Small intestine (tissue), 7 donors: ENCODE measurements at regions not wholly inside any gene's neighbourhood (a gene's known extent, or its start where the extent isn't known, plus 50 kb on each side); places are given as distances from the start of the nearest gene placed in this dataset.
"Not testable (repeated sequence)": the region's sequence is repeated elsewhere in the genome, so short reads cannot be mapped to it uniquely, and the experiment has no call there.

Source experiments
- DNase-seq, 2 donors: peaks; one replicate each; pipeline versions ENCODE4 v3.0.0 to v3.0.0-alpha.2; 2013
- FAIRE-seq: peaks from 2 replicates; lab custom pipeline; 2012; peaks lifted over from hg19 to GRCh38; lab: Jason Lieb, UNC
- H3K27ac ChIP-seq, 3 donors: one replicate each; pipeline ENCODE4 v1.5.1; 2013; ENCODE audit warnings: low read length in 2 of 3, mild to moderate bottlenecking in 2 of 3, control low read depth in 1 of 3, inconsistent platforms in 1 of 3, low read depth in 1 of 3, moderate library complexity in 1 of 3
- H3K27me3 ChIP-seq, 3 donors: one replicate each; pipeline ENCODE4 v1.6.1; 2013; ENCODE audit warnings: low read length in 3 of 3, inconsistent platforms in 1 of 3; ENCODE audit not compliant: control insufficient read depth in 3 of 3, insufficient read depth in 3 of 3
- H3K36me3 ChIP-seq, 3 donors: one replicate each; pipeline ENCODE4 v1.6.1; 2013; ENCODE audit warnings: low read length in 3 of 3, inconsistent platforms in 1 of 3, low read depth in 1 of 3, mild to moderate bottlenecking in 1 of 3, moderate library complexity in 1 of 3; ENCODE audit not compliant: control insufficient read depth in 3 of 3, insufficient read depth in 2 of 3
- H3K4me1 ChIP-seq, 3 donors: one replicate each; pipeline ENCODE4 v1.6.1; 2013; ENCODE audit warnings: low read length in 2 of 3, inconsistent platforms in 1 of 3, low read depth in 1 of 3, mild to moderate bottlenecking in 1 of 3, moderate library complexity in 1 of 3; ENCODE audit not compliant: control insufficient read depth in 3 of 3, insufficient read depth in 2 of 3
- H3K4me3 ChIP-seq, 3 donors: one replicate each; pipeline ENCODE4 v1.5.1; 2013; ENCODE audit warnings: low read length in 3 of 3, control low read depth in 1 of 3, inconsistent platforms in 1 of 3, low read depth in 1 of 3, mild to moderate bottlenecking in 1 of 3, moderate library complexity in 1 of 3
- H3K9me3 ChIP-seq, 2 donors: one replicate each; pipeline ENCODE4 v1.6.1; 2013; ENCODE audit warnings: low read depth in 1 of 2, low read length in 1 of 2; ENCODE audit not compliant: control insufficient read depth in 2 of 2, insufficient read depth in 1 of 2
- WGBS, 3 donors: extraction: QIAGEN DNeasy Blood & Tissue Kit; methylation state at CpG; one replicate each; pipeline ENCODE4 v1.1.7; 2013; 5-methylcytosine and 5-hydroxymethylcytosine counted together
- donor health status: healthy with polysubstance abuse.
- donor health status: control.
- donor health status: control.
- donor health status: Bipolar disorder and iron deficiency.
- donor health status: healthy.

- H3K27ac ChIP-seq, H3K36me3 ChIP-seq, H3K4me1 ChIP-seq, H3K4me3 ChIP-seq, FAIRE-seq, DNase-seq, H3K27me3 ChIP-seq: not testable (repeated sequence)
- 67 to 80% (median 78%) methylated on average over 6 of the region's 6 CpGs for WGBS, 3 donors
- peaks cover 0 to 49% of the 10 kb centered on the region in 2 donors for H3K9me3 ChIP-seq
Observed at GRCh38 chr14:105896206-105896605, 369.8 kb downstream of the TMEM121 start.

GRCh38 chr14:105896961-105897724 is 370.8 kb downstream of the TMEM121 start:
- 53 to 59% (median 57%) methylated on average over 6 of the region's 6 CpGs for WGBS, 3 donors
- not testable (repeated sequence) for H3K27ac ChIP-seq, H3K27me3 ChIP-seq, DNase-seq, FAIRE-seq, H3K4me3 ChIP-seq, H3K4me1 ChIP-seq, H3K36me3 ChIP-seq
- H3K9me3 ChIP-seq = peaks cover 0 to 50% of the 10 kb centered on the region in 2 donors

- FAIRE-seq (no peak), DNase-seq (no peak)
- no peak overlapping the region for H3K4me3 ChIP-seq
- peaks cover 0 to 50% of the 10 kb centered on the region in 2 donors for H3K9me3 ChIP-seq
- H3K27ac ChIP-seq = no peak overlapping the region
- H3K36me3 ChIP-seq = no peaks in the 10 kb centered on the region
- 69 to 84% (median 76%) methylated on average over 7 of the region's 7 CpGs for WGBS, 3 donors
- no peaks in the 10 kb centered on the region for H3K4me1 ChIP-seq
- no peaks in the 10 kb centered on the region for H3K27me3 ChIP-seq
Observed at GRCh38 chr14:105897725-105898113, 371.3 kb downstream of the TMEM121 start.

- no peaks in the 10 kb centered on the region for H3K27me3 ChIP-seq
- H3K36me3 ChIP-seq = no peaks in the 10 kb centered on the region
- no peak for DNase-seq
- whole genome bisulfite sequencing, 3 donors = 80 to 93% (median 83%) methylated on average over 11 of the region's 11 CpGs
- FAIRE-seq = no peak
- no peak overlapping the region for H3K4me3 ChIP-seq
- H3K9me3 ChIP-seq = peaks cover 0 to 52% of the 10 kb centered on the region in 2 donors
- H3K27ac ChIP-seq = no peak overlapping the region
- no peaks in the 10 kb centered on the region for H3K4me1 ChIP-seq
Observed at GRCh38 chr14:105898482-105899010, 372.2 kb downstream of the TMEM121 start.

GRCh38 chr14:105899071-105899641 is 372.8 kb downstream of the TMEM121 start:
- H3K9me3 ChIP-seq = peaks cover 0 to 54% of the 10 kb centered on the region in 2 donors
- no peaks in the 10 kb centered on the region for H3K4me1 ChIP-seq
- H3K27me3 ChIP-seq = no peaks in the 10 kb centered on the region
- WGBS, 3 donors = 69 to 80% (median 78%) methylated on average over 7 to 9 of the region's 9 CpGs
- no peak overlapping the region for H3K27ac ChIP-seq
- no peaks in the 10 kb centered on the region for H3K36me3 ChIP-seq
- no peak for DNase-seq
- no peak for FAIRE-seq
- H3K4me3 ChIP-seq = no peak overlapping the region

- no peak overlapping the region for H3K27ac ChIP-seq
- H3K9me3 ChIP-seq = peaks cover 0 to 52% of the 10 kb centered on the region in 2 donors
- H3K36me3 ChIP-seq = no peaks in the 10 kb centered on the region
- H3K4me1 ChIP-seq = no peaks in the 10 kb centered on the region
- no peaks in the 10 kb centered on the region for H3K27me3 ChIP-seq
- H3K4me3 ChIP-seq = no peak overlapping the region
- DNase-seq (no peak), FAIRE-seq (no peak)
- WGBS, 3 donors = 72 to 87% (median 85%) methylated on average over 9 to 11 of the region's 11 CpGs
Observed at GRCh38 chr14:105899657-105900397, 373.4 kb downstream of the TMEM121 start.

GRCh38 chr14:105900398-105901160 is 374.2 kb downstream of the TMEM121 start:
- Histone ChIP-seq H3K4me3 (no peak overlapping the region), H3K4me1 (no peaks in the 10 kb centered on the region), H3K9me3 (peaks cover 0 to 54% of the 10 kb centered on the region in 2 donors), H3K27ac (no peak overlapping the region), H3K27me3 (no peaks in the 10 kb centered on the region), H3K36me3 (no peaks in the 10 kb centered on the region)
- no peak for DNase-seq
- FAIRE-seq = no peak
- 77 to 80% (median 77%) methylated on average over 27 to 30 of the region's 30 CpGs for WGBS, 3 donors

- WGBS, 3 donors = 76 to 86% (median 81%) methylated on average over 10 of the region's 10 CpGs
- FAIRE-seq (no peak), DNase-seq (no peak)
- H3K4me3 ChIP-seq = no peak overlapping the region
- H3K27ac ChIP-seq = no peak overlapping the region
- H3K27me3 ChIP-seq = no peaks in the 10 kb centered on the region
- H3K36me3 ChIP-seq = no peaks in the 10 kb centered on the region
- H3K4me1 ChIP-seq = no peaks in the 10 kb centered on the region
- peaks cover 0 to 56% of the 10 kb centered on the region in 2 donors for H3K9me3 ChIP-seq
Observed at GRCh38 chr14:105901226-105901625, 374.8 kb downstream of the TMEM121 start.
